Duodenal mucosa (tissue), 2 donors: ENCODE measurements at regions not wholly inside any gene's neighbourhood (a gene's known extent, or its start where the extent isn't known, plus 50 kb on each side); places are given as distances from the start of the nearest gene placed in this dataset.

ENCODE experiments used
- H3K27ac ChIP-seq: one replicate; pipeline ENCODE4 v1.7.0; 2013; ENCODE audit warnings: low read depth, low read length
- H3K27me3 ChIP-seq, 2 donors: one replicate each; pipeline ENCODE4 v1.7.0; 2013; ENCODE audit warnings: low read length in 2 of 2, control low read depth in 1 of 2; ENCODE audit not compliant: insufficient read depth in 2 of 2, control insufficient read depth in 1 of 2
- H3K36me3 ChIP-seq, 2 donors: one replicate each; pipeline ENCODE4 v1.7.0; 2013; ENCODE audit warnings: low read length in 2 of 2, control low read depth in 1 of 2; ENCODE audit not compliant: insufficient read depth in 2 of 2, control insufficient read depth in 1 of 2
- H3K4me1 ChIP-seq, 2 donors: one replicate each; pipeline ENCODE4 v1.7.0; 2013; ENCODE audit warnings: low read length in 2 of 2, control low read depth in 1 of 2; ENCODE audit not compliant: insufficient read depth in 2 of 2, control insufficient read depth in 1 of 2
- H3K4me3 ChIP-seq, 2 donors: one replicate each; pipeline ENCODE4 v1.7.0; 2013; ENCODE audit warnings: low read length in 2 of 2, low read depth in 1 of 2
- H3K9ac ChIP-seq, 2 donors: one replicate each; pipeline ENCODE4 v1.7.0; 2013; ENCODE audit warnings: low read length in 2 of 2, low read depth in 1 of 2
- H3K9me3 ChIP-seq, 2 donors: one replicate each; pipeline ENCODE4 v1.7.0; 2013; ENCODE audit warnings: low read length in 2 of 2, control low read depth in 1 of 2; ENCODE audit not compliant: control insufficient read depth in 1 of 2

- H3K27me3 ChIP-seq, result no peaks in the 10 kb centered on the region
- H3K9me3 ChIP-seq, result no peaks in the 10 kb centered on the region
- no peak overlapping the region for H3K4me3 ChIP-seq
- no peak overlapping the region for H3K9ac ChIP-seq
- H3K27ac ChIP-seq, result no peak overlapping the region
- no peaks in the 10 kb centered on the region for H3K4me1 ChIP-seq
- no peaks in the 10 kb centered on the region for H3K36me3 ChIP-seq
These were observed 213.4 kb downstream of the LURAP1L start for GRCh38 chr9:12988258-12988657.

- Histone ChIP-seq H3K9me3 (no peaks in the 10 kb centered on the region), H3K9ac (no peak overlapping the region), H3K27ac (no peak overlapping the region)
These were observed 214.8 kb downstream of the LURAP1L start for GRCh38 chr9:12989669-12990068.

GRCh38 chr9:12993466-12993865 is 218.6 kb downstream of the LURAP1L start:
- no peaks in the 10 kb centered on the region for H3K27me3 ChIP-seq
- no peak overlapping the region for H3K9ac ChIP-seq
- no peaks in the 10 kb centered on the region for H3K9me3 ChIP-seq
- no peak overlapping the region for H3K27ac ChIP-seq
- no peak overlapping the region for H3K4me3 ChIP-seq
- no peaks in the 10 kb centered on the region for H3K36me3 ChIP-seq
- H3K4me1 ChIP-seq, result no peaks in the 10 kb centered on the region

More at GRCh38 chr9:12989669-12990068, 214.8 kb downstream of the LURAP1L start:
- Histone ChIP-seq H3K36me3 (no peaks in the 10 kb centered on the region), H3K4me1 (no peaks in the 10 kb centered on the region), H3K4me3 (no peak overlapping the region), H3K27me3 (no peaks in the 10 kb centered on the region)

- H3K4me1 ChIP-seq, result no peaks in the 10 kb centered on the region
- H3K9me3 ChIP-seq, result no peaks in the 10 kb centered on the region
- no peaks in the 10 kb centered on the region for H3K27me3 ChIP-seq
- H3K36me3 ChIP-seq, result no peaks in the 10 kb centered on the region
- no peak overlapping the region for H3K4me3 ChIP-seq
- no peak overlapping the region for H3K27ac ChIP-seq
- H3K9ac ChIP-seq, result no peak overlapping the region
These were observed 222.2 kb downstream of the LURAP1L start for GRCh38 chr9:12997009-12997408.

- H3K9ac ChIP-seq, result no peak overlapping the region
- no peaks in the 10 kb centered on the region for H3K4me1 ChIP-seq
- no peak overlapping the region for H3K4me3 ChIP-seq
- H3K27me3 ChIP-seq, result no peaks in the 10 kb centered on the region
- H3K36me3 ChIP-seq, result no peaks in the 10 kb centered on the region
- no peaks in the 10 kb centered on the region for H3K9me3 ChIP-seq
- H3K27ac ChIP-seq, result no peak overlapping the region
These were observed 227.3 kb downstream of the LURAP1L start for GRCh38 chr9:13001989-13002580.

- Histone ChIP-seq H3K9me3 (no peaks in the 10 kb centered on the region), H3K27ac (no peak overlapping the region), H3K9ac (no peak overlapping the region), H3K36me3 (no peaks in the 10 kb centered on the region), H3K4me3 (no peak overlapping the region), H3K4me1 (no peaks in the 10 kb centered on the region), H3K27me3 (no peaks in the 10 kb centered on the region)
These were observed 227.9 kb downstream of the LURAP1L start for GRCh38 chr9:13002740-13003139.

GRCh38 chr9:13009871-13010270 is 235.1 kb downstream of the LURAP1L start:
- Histone ChIP-seq H3K9ac (no peak overlapping the region), H3K27ac (no peak overlapping the region), H3K4me3 (no peak overlapping the region), H3K9me3 (no peaks in the 10 kb centered on the region), H3K36me3 (no peaks in the 10 kb centered on the region), H3K4me1 (no peaks in the 10 kb centered on the region), H3K27me3 (no peaks in the 10 kb centered on the region)

- Histone ChIP-seq H3K9me3 (no peaks in the 10 kb centered on the region), H3K9ac (no peak overlapping the region), H3K4me3 (no peak overlapping the region), H3K27ac (no peak overlapping the region), H3K36me3 (no peaks in the 10 kb centered on the region), H3K4me1 (no peaks in the 10 kb centered on the region), H3K27me3 (no peaks in the 10 kb centered on the region)
These were observed 239.4 kb downstream of the LURAP1L start for GRCh38 chr9:13013991-13014883.

GRCh38 chr9:13017260-13017659 is 242.4 kb downstream of the LURAP1L start:
- Histone ChIP-seq H3K27ac (no peak overlapping the region), H3K9ac (no peak overlapping the region), H3K4me3 (no peak overlapping the region), H3K36me3 (no peaks in the 10 kb centered on the region), H3K4me1 (no peaks in the 10 kb centered on the region), H3K27me3 (no peaks in the 10 kb centered on the region), H3K9me3 (no peaks in the 10 kb centered on the region)

- H3K27ac ChIP-seq, result no peak overlapping the region
- no peaks in the 10 kb centered on the region for H3K27me3 ChIP-seq
- no peak overlapping the region for H3K9ac ChIP-seq
- no peaks in the 10 kb centered on the region for H3K9me3 ChIP-seq
- H3K4me3 ChIP-seq, result no peak overlapping the region
- no peaks in the 10 kb centered on the region for H3K4me1 ChIP-seq
- no peaks in the 10 kb centered on the region for H3K36me3 ChIP-seq
These were observed 245.6 kb downstream of the LURAP1L start for GRCh38 chr9:13020146-13021040.
